22Rv1 (cell line): ENCODE measurements at regions not wholly inside any gene's neighbourhood (a gene's known extent, or its start where the extent isn't known, plus 50 kb on each side); places are given as distances from the start of the nearest gene placed in this dataset.

ENCODE experiments used
- H3K27ac ChIP-seq: fragments of 450-650 bp; 2 replicates; pipeline ENCODE4 v1.5.1; 2017
- ZFX ChIP-seq: fragments of 450-650 bp; IDR thresholded peaks from 2 replicates; pipeline ENCODE4 v1.6.1; 2017; ENCODE audit warnings: antibody characterized with exemption, borderline replicate concordance
- TF ChIP-seq, protein P1 (sequence below): fragments of 450-650 bp; IDR thresholded peaks from 2 replicates; pipeline ENCODE4 v1.5.1; 2017; ENCODE audit warnings: mild to moderate bottlenecking

DNA sequence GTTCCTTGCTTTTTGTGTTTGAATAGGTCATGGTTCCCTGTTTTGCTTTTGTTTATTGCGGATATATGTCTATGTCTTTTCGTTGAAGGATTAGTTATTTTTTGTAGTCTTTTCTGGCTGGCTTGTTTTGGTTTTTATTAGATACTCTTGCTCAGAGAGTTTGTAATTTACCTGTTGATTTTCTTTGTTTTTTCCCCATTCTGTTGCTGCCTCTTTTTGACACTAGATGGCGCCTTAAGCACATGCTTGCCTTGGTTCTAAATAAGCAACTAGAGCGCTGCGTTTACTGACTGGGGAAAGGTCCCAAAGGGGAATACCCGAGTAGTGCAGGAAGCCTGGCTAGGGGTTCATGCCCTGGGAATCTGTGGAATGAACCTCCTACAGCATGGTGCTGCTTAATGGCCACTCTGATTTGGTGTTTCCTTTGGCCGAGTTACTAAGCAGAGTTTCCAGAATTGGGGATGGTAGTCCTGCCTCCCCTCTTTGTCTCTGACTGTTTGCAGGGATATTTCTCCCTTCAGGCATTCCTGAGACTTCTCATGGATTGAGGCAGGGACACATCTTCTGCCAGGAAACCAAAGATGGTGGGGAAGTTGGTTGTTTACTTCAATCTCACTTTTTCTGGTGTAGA, 143.2 kb downstream of the PTPRU start:
- TF ChIP-seq ZFX: no peak
- TF ChIP-seq, protein P1, sequence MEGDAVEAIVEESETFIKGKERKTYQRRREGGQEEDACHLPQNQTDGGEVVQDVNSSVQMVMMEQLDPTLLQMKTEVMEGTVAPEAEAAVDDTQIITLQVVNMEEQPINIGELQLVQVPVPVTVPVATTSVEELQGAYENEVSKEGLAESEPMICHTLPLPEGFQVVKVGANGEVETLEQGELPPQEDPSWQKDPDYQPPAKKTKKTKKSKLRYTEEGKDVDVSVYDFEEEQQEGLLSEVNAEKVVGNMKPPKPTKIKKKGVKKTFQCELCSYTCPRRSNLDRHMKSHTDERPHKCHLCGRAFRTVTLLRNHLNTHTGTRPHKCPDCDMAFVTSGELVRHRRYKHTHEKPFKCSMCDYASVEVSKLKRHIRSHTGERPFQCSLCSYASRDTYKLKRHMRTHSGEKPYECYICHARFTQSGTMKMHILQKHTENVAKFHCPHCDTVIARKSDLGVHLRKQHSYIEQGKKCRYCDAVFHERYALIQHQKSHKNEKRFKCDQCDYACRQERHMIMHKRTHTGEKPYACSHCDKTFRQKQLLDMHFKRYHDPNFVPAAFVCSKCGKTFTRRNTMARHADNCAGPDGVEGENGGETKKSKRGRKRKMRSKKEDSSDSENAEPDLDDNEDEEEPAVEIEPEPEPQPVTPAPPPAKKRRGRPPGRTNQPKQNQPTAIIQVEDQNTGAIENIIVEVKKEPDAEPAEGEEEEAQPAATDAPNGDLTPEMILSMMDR: peak; percentile 82
- H3K27ac ChIP-seq: no peak overlapping the region
